Testis (tissue), 2 donors: ENCODE measurements at regions not wholly inside any gene's neighbourhood (a gene's known extent, or its start where the extent isn't known, plus 50 kb on each side); places are given as distances from the start of the nearest gene placed in this dataset.

ENCODE experiments used
- POLR2A ChIP-seq: fragments of 450-650 bp; IDR thresholded peaks from one replicate; pipeline ENCODE4 v1.6.1; 2017; ENCODE audit warnings: antibody characterized with exemption, mild to moderate bottlenecking, moderate library complexity
- TF ChIP-seq, protein P1 (sequence below), 3 experiments: fragments of 450-650 bp in 2 of 3; fragments of 200-600 bp in 1 of 3; sonication (generic) in 1 of 3; IDR thresholded peaks; one replicate each; pipeline ENCODE4 v1.5.1; 2016 to 2019; ENCODE audit warnings: antibody characterized with exemption in 3 of 3, mild to moderate bottlenecking in 2 of 3, moderate library complexity in 1 of 3

DNA sequence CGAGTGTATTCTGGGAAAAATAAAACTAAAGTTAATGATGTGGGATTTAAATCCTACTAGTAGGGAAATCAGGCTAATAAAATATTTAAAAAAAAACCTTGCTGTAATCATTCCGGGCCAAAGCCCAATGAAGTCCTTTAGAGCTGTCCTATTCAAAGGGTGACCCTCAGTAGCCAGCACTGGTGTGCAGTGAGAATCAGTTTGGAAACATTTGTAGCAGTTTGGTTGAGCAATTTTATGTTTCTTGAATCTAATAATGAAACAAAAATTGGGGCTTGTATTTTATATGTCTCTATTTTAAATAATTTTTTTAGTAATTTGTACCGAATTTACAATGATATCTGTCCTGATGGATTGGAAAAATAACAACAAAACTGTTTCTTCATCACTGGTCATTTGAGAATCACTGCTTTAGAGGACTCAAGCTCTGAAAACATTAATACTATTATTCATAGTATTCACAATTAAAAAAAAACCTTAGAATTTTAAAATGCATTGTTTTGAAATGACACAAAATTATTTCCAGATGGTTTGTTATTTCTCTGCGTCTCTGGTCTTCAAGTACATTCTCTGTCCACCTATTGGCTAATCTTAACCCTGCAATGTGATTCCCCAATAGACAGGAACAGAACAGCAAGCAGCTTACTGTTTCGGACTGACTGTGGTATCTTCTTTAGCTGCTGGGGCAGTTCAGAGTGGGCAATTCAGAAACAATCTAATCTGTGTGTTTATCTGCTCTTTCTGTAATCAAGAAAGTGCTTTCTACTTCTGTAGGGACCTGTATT, 71.2 kb downstream of the OTOL1 start:
- TF ChIP-seq, protein P1, sequence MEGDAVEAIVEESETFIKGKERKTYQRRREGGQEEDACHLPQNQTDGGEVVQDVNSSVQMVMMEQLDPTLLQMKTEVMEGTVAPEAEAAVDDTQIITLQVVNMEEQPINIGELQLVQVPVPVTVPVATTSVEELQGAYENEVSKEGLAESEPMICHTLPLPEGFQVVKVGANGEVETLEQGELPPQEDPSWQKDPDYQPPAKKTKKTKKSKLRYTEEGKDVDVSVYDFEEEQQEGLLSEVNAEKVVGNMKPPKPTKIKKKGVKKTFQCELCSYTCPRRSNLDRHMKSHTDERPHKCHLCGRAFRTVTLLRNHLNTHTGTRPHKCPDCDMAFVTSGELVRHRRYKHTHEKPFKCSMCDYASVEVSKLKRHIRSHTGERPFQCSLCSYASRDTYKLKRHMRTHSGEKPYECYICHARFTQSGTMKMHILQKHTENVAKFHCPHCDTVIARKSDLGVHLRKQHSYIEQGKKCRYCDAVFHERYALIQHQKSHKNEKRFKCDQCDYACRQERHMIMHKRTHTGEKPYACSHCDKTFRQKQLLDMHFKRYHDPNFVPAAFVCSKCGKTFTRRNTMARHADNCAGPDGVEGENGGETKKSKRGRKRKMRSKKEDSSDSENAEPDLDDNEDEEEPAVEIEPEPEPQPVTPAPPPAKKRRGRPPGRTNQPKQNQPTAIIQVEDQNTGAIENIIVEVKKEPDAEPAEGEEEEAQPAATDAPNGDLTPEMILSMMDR (IDR thresholded peaks at IDR 0.05): no peak
- no peak for TF ChIP-seq POLR2A
